ENCODE measurements at regions not wholly inside any gene's neighbourhood (a gene's known extent, or its start where the extent isn't known, plus 50 kb on each side); places are given as distances from the start of the nearest gene placed in this dataset.

DNA sequence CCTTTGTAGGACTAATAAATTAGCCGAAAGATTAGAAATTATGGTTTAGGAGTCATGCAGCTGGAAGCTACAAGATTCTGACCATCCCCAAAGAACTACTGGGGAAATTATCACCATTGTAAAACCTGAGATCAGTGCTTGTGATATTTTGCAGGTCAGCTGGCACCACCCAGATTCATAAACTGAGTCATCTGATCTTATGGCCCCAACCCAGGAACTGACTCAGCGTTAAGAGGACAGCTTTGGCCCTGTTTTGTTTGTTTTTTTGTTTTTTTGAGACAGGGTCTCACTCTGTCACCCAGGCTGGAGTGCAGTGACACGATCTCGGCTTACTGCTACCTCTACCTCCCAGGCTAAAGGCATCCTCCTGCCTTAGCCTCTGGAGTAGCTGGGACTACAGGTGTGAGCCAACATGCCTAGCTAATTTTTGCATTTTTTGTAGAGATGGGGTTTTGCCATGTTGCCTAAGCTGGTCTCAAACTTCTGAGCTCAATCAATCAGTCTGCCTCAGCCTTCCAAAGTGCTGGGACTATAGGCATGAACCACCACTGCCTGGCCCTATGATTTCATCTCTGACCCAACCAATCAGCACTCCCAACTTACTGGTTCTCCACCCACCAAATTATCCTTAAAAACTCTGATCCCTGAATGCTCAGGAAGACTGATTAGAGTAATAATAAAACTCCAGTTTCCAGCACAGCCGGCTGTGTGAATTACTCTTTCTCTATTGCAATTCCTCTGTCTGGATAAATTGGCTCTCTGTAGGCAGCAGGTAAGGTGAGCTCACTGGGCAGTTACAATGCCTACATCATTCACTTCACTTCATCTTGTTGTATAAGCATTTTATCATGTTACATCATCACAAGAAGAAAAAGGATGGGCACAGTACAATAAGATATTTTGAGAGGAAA is 79.4 kb upstream of the KSR1 start:
- Histone ChIP-seq H3K27me3 (replicated peaks; ENCODE audit: control insufficient read depth, insufficient read depth, low read length) (no peaks in the 10 kb centered on the region), H3K36me3 (ENCODE audit: control insufficient read depth, insufficient read depth, low read length) (no peaks in the 10 kb centered on the region), H3K4me3 (replicated peaks; ENCODE audit: low read depth, low read length) (no peak overlapping the region)
- TF ChIP-seq CTCF (IDR thresholded peaks at IDR 0.05; ENCODE audit: insufficient read depth, low read length, poor library complexity, severe bottlenecking), result no peak
- DNase-seq (ENCODE audit: extremely low read depth, insufficient read length), result no peak

DNA sequence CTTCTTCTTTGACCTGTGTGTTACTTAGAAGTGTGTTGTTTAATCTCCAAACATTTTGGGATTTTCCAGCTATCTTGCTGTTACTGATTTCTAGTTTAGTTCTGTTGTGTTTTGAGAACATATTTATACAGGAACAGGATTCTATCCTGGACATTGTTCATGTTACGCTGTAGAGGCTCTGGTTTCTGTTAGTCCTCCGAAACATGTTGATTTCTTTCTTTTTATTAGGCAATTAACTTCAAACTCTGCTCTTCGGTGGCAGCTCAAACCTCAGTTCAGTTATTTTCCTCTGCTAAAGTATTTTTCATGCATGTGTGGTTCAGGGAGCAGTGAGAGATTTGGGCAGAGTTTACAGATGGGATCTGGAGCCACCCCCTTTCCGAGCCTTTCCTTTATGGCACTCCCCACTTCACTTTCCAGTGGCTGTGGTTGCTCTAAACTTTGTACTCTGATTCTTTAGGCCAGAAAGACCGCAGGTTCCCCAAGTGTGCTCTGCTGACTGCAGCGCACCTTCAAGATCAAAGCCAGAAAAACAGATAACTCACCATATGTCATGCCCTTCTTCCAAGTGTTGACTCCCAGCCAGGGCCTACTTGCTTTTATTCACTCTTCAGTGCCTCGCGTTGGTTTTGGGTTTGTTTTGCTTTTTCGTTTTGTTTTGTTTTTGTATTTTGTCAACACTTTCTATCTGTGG is 77.6 kb upstream of the KSR1 start:
- no peak for TF ChIP-seq CTCF (IDR thresholded peaks at IDR 0.05; ENCODE audit: insufficient read depth, low read length, poor library complexity, severe bottlenecking)
- Histone ChIP-seq H3K4me3 (replicated peaks; ENCODE audit: low read depth, low read length) (no peak overlapping the region), H3K36me3 (ENCODE audit: control insufficient read depth, insufficient read depth, low read length) (no peaks in the 10 kb centered on the region), H3K27me3 (replicated peaks; ENCODE audit: control insufficient read depth, insufficient read depth, low read length) (no peaks in the 10 kb centered on the region)
- no peak for DNase-seq (ENCODE audit: extremely low read depth, insufficient read length)

DNA sequence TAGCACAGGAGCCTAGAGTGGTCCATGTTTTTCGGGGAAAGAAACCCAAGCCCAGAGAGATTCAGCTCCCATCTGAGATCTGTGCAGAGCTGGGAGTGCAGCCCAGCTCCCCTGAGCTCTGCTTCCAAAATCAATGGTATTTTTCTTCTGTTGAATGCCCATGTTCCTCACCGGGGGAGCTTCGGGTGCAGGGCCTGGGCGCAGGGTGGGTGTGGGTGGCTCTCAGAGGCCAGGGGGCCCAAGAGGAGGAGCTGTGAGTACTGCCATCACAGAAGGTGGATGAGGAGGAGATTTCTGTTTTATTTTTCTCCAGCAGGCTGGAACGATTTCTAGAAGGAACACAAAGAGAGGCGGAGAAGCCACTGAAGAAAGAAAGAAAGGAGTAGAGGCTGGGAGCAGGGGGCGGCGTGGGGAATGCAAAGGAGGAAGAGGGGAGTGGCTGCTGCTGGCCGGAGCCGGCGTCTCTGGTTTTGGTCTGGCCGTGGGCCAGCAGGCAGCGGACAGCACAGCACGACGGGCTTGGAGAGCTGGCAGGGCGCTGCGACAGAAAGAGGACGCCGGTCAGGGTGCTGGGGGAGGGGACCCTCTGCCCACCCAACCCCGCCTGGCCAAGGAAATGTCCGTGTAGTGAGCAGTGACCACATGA is 76.2 kb upstream of the KSR1 start:
- TF ChIP-seq CTCF (IDR thresholded peaks at IDR 0.05; ENCODE audit: insufficient read depth, low read length, poor library complexity, severe bottlenecking), result no peak
- H3K36me3 ChIP-seq (ENCODE audit: control insufficient read depth, insufficient read depth, low read length), result no peaks in the 10 kb centered on the region
- no peak for DNase-seq (ENCODE audit: extremely low read depth, insufficient read length)
- no peaks in the 10 kb centered on the region for H3K27me3 ChIP-seq (replicated peaks; ENCODE audit: control insufficient read depth, insufficient read depth, low read length)
- no peak overlapping the region for H3K4me3 ChIP-seq (replicated peaks; ENCODE audit: low read depth, low read length)

DNA sequence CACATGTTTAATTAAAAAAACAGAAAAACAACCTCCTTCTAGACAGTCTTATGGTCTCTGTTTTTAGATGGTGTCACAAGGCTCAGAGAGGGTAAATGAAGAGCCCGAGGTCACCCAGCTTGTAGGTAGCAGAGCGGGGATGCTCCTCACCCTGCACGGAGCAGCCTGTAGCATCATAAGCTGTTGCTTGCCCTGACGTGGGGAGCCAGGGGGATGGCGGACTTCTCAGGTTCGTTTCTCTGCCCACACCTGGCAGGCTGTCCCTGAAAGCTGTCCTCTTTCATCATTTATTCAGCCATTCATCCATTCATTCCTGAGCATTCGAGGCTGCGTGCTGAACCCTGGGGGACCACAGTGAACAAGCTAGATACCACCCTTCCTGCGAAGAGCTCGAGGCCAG is 75.7 kb upstream of the KSR1 start:
- H3K27me3 ChIP-seq (replicated peaks; ENCODE audit: control insufficient read depth, insufficient read depth, low read length), result no peaks in the 10 kb centered on the region
- H3K36me3 ChIP-seq (ENCODE audit: control insufficient read depth, insufficient read depth, low read length), result no peaks in the 10 kb centered on the region
- H3K4me3 ChIP-seq (replicated peaks; ENCODE audit: low read depth, low read length), result no peak overlapping the region
- TF ChIP-seq CTCF (IDR thresholded peaks at IDR 0.05; ENCODE audit: insufficient read depth, low read length, poor library complexity, severe bottlenecking), result no peak
- no peak for DNase-seq (ENCODE audit: extremely low read depth, insufficient read length)

DNA sequence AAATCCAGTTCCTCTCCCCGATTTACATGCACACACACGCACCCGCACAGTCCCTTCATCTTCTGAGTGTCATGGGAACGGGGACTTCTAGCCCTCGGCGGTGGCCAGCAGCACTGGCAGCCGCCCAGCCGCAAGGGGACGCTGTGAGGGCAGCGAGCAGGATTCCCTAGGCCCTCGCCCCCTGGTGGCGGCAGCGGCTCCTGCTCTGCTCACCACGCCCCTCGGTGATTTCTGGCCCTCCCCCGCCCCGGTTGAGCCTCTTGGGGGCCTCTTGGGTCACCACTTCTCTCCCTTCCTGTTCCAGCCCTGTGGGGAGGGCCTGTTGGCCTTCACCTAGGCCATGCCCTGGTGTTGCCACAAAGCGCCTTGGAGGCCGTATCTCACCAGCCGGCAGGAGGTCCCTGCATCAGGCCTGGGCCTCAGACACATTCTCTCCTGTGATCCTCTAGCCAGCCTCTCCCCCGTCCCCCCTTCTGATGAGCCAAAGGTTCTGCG is 75.2 kb upstream of the KSR1 start:
- TF ChIP-seq CTCF (IDR thresholded peaks at IDR 0.05; ENCODE audit: insufficient read depth, low read length, poor library complexity, severe bottlenecking), result peak; percentile 100
- H3K4me3 ChIP-seq (replicated peaks; ENCODE audit: low read depth, low read length), result no peak overlapping the region
- no peaks in the 10 kb centered on the region for H3K27me3 ChIP-seq (replicated peaks; ENCODE audit: control insufficient read depth, insufficient read depth, low read length)
- no peaks in the 10 kb centered on the region for H3K36me3 ChIP-seq (ENCODE audit: control insufficient read depth, insufficient read depth, low read length)
- DNase-seq (ENCODE audit: extremely low read depth, insufficient read length), result peak; percentile 85

Measured in GM06990 (cell line).